GM23338 (cell line): ENCODE measurements at regions not wholly inside any gene's neighbourhood (a gene's known extent, or its start where the extent isn't known, plus 50 kb on each side); places are given as distances from the start of the nearest gene placed in this dataset.

Experiments
- ATAC-seq: fragments of 200-7000 bp; cut with Tn5 transposase; 3 replicates; pipeline ENCODE4 v1.9.1; 2020
- DNase-seq: peaks from one replicate; pipeline ENCODE4 v3.0.0-alpha.2; 2015; ENCODE audit warnings: low spot score
- H2AFZ ChIP-seq: fragments of 200-600 bp; sonication (generic); 2 replicates; pipeline ENCODE4 v1.8.0; 2016; ENCODE audit warnings: antibody characterized with exemption, mild to moderate bottlenecking, moderate library complexity
- H3F3A ChIP-seq: fragments of 200-600 bp; sonication (generic); replicated peaks from 2 replicates; pipeline ENCODE4 v1.8.0; 2017; ENCODE audit warnings: antibody characterized with exemption, mixed run types, low read depth
- H3K27ac ChIP-seq: fragments of 200-600 bp; sonication (generic); 2 replicates; pipeline ENCODE4 v1.6.1; 2016; ENCODE audit warnings: low read depth
- H3K27me3 ChIP-seq: fragments of 200-600 bp; sonication (generic); 2 replicates; pipeline ENCODE4 v1.8.0; 2016; ENCODE audit warnings: mild to moderate bottlenecking, mixed run types, moderate library complexity; ENCODE audit not compliant: insufficient read depth
- H3K36me3 ChIP-seq: fragments of 200-600 bp; sonication (generic); 2 replicates; pipeline ENCODE4 v1.8.0; 2016; ENCODE audit warnings: mild to moderate bottlenecking; ENCODE audit not compliant: insufficient read depth
- H3K4me1 ChIP-seq: fragments of 200-600 bp; sonication (generic); 2 replicates; pipeline ENCODE4 v1.8.0; 2016; ENCODE audit warnings: mild to moderate bottlenecking, moderate library complexity; ENCODE audit not compliant: insufficient read depth
- H3K4me2 ChIP-seq: fragments of 200-600 bp; sonication (generic); 2 replicates; pipeline ENCODE4 v1.7.1; 2017; ENCODE audit warnings: mixed run types
- H3K4me3 ChIP-seq: fragments of 200-600 bp; sonication (generic); 2 replicates; pipeline ENCODE4 v1.6.1; 2016; ENCODE audit warnings: mixed run types
- H3K79me2 ChIP-seq: fragments of 200-600 bp; sonication (generic); replicated peaks from 2 replicates; pipeline ENCODE4 v1.8.0; 2017; ENCODE audit warnings: mild to moderate bottlenecking; ENCODE audit not compliant: insufficient read depth
- H3K9me2 ChIP-seq: fragments of 200-600 bp; sonication (generic); 2 replicates; pipeline ENCODE4 v1.8.0; 2017; ENCODE audit not compliant: insufficient read depth
- H4K20me1 ChIP-seq: fragments of 200-600 bp; sonication (generic); replicated peaks from 2 replicates; pipeline ENCODE4 v1.8.0; 2017; ENCODE audit warnings: mild to moderate bottlenecking; ENCODE audit not compliant: insufficient read depth
- H3K27ac Mint-ChIP-seq: 2 replicates; pipeline ENCODE4 v1.8.0; 2020; ENCODE audit warnings: inconsistent platforms, mild to moderate bottlenecking, moderate library complexity, mixed read lengths
- H3K27me3 Mint-ChIP-seq: 3 replicates; pipeline ENCODE4 v1.8.0; 2022; ENCODE audit warnings: low read depth, mild to moderate bottlenecking, moderate library complexity, mixed read lengths, inconsistent platforms; ENCODE audit not compliant: insufficient read depth, poor library complexity
- H3K36me3 Mint-ChIP-seq: 3 replicates; pipeline ENCODE4 v1.8.0; 2021; ENCODE audit warnings: low read depth, mild to moderate bottlenecking, inconsistent platforms, moderate library complexity, mixed read lengths
- H3K4me1 Mint-ChIP-seq: 3 replicates; pipeline ENCODE4 v1.8.0; 2020; ENCODE audit warnings: mild to moderate bottlenecking, inconsistent platforms, mixed read lengths
- H3K4me3 Mint-ChIP-seq: 3 replicates; pipeline ENCODE4 v1.8.0; 2021; ENCODE audit warnings: moderate library complexity, mild to moderate bottlenecking, inconsistent platforms, mixed read lengths
- H3K9me3 Mint-ChIP-seq: 3 replicates; pipeline ENCODE4 v1.8.0; 2020; ENCODE audit warnings: moderate library complexity, mild to moderate bottlenecking, inconsistent platforms, mixed read lengths
- CREB1 ChIP-seq: fragments of 250-450 bp; sonication (Bioruptor Pico); IDR thresholded peaks from 2 replicates; pipeline ENCODE4 v1.5.0; 2020; ENCODE audit warnings: low read depth, mild to moderate bottlenecking, moderate library complexity
- CTCF ChIP-seq, 2 experiments: fragments of 200-600 bp in 1 of 2; sonication (generic) in 1 of 2; conservative IDR thresholded peaks; 2 replicates each; pipeline versions ENCODE4 v1.5.1 to v1.6.1; 2016 to 2017; ENCODE audit warnings: antibody characterized with exemption in 2 of 2, low read depth in 2 of 2, mild to moderate bottlenecking in 2 of 2, moderate library complexity in 1 of 2
- ETS1 ChIP-seq: IDR thresholded peaks from 2 replicates; pipeline ENCODE4 v1.6.1; 2016; ENCODE audit warnings: antibody characterized with exemption
- EZH2phosphoT487 ChIP-seq: fragments of 200-600 bp; sonication (generic); IDR thresholded peaks from one replicate; pipeline ENCODE4 v1.8.1; 2018; ENCODE audit warnings: antibody characterized with exemption; ENCODE audit not compliant: unreplicated experiment
- JUNB ChIP-seq: IDR thresholded peaks from one replicate; pipeline ENCODE4 v1.6.1; 2016; ENCODE audit warnings: antibody characterized with exemption; ENCODE audit not compliant: unreplicated experiment
- POLR2AphosphoS5 ChIP-seq: IDR thresholded peaks from 2 replicates; pipeline ENCODE4 v1.6.1; 2016; ENCODE audit warnings: antibody characterized with exemption, low read depth
- REST ChIP-seq: IDR thresholded peaks from one replicate; pipeline ENCODE4 v1.6.1; 2018; ENCODE audit warnings: antibody characterized with exemption; ENCODE audit not compliant: unreplicated experiment
- STAT1 ChIP-seq: IDR thresholded peaks from one replicate; pipeline ENCODE4 v1.6.1; 2016; ENCODE audit warnings: antibody characterized with exemption; ENCODE audit not compliant: unreplicated experiment
- ZNF331 ChIP-seq: fragments of 250-450 bp; sonication (Bioruptor Pico); IDR thresholded peaks from 2 replicates; pipeline ENCODE4 v1.5.0; 2020; ENCODE audit warnings: low read depth, mild to moderate bottlenecking, moderate library complexity
- ZNF462 ChIP-seq: fragments of 250-450 bp; sonication (Bioruptor Pico); IDR thresholded peaks from 2 replicates; pipeline ENCODE4 v1.5.0; 2020; ENCODE audit warnings: mild to moderate bottlenecking, moderate library complexity

GRCh38 chr10:89142590-89142989 is 64.5 kb downstream of the CH25H start (continued):
- no peak for TF ChIP-seq ZNF462 (CRISPR knock-in tag)

- Histone ChIP-seq H3K27ac (no peak overlapping the region), H3K9me2 (no peaks in the 10 kb centered on the region), H3K4me2 (no peak overlapping the region), H3K4me1 (no peaks in the 10 kb centered on the region), H3F3A (no peaks in the 10 kb centered on the region), H2AFZ (peak overlapping the region; percentile 24; the same call in 1 of the 2 replicates), H3K79me2 (no peaks in the 10 kb centered on the region), H3K36me3 (no peaks in the 10 kb centered on the region), H3K27me3 (no peaks in the 10 kb centered on the region), H3K4me3 (no peak overlapping the region), H4K20me1 (no peaks in the 10 kb centered on the region)
- H3K36me3 Mint-ChIP-seq: no peaks in the 10 kb centered on the region
- no peak for DNase-seq
- H3K27me3 Mint-ChIP-seq: no peaks in the 10 kb centered on the region
- no peaks in the 10 kb centered on the region for H3K9me3 Mint-ChIP-seq
- no peak overlapping the region for H3K4me3 Mint-ChIP-seq
- H3K4me1 Mint-ChIP-seq: no peaks in the 10 kb centered on the region
- no peak for ATAC-seq
- no peak overlapping the region for H3K27ac Mint-ChIP-seq
- TF ChIP-seq STAT1: no peak
- no peak for TF ChIP-seq CTCF (conservative IDR thresholded peaks at IDR 0.05; ENCODE audit: low read depth in 2 of 2)
- no peak for TF ChIP-seq REST
- TF ChIP-seq POLR2AphosphoS5: no peak
- TF ChIP-seq EZH2phosphoT487: no peak
- TF ChIP-seq JUNB: no peak
- TF ChIP-seq CREB1 (CRISPR knock-in tag): no peak
- TF ChIP-seq ZNF331 (CRISPR knock-in tag): no peak
- no peak for TF ChIP-seq ETS1
Measured at GRCh38 chr10:89138755-89139490, 68.2 kb downstream of the CH25H start.
